ENCODE measurements at regions not wholly inside any gene's neighbourhood (a gene's known extent, or its start where the extent isn't known, plus 50 kb on each side); places are given as distances from the start of the nearest gene placed in this dataset.

DNA sequence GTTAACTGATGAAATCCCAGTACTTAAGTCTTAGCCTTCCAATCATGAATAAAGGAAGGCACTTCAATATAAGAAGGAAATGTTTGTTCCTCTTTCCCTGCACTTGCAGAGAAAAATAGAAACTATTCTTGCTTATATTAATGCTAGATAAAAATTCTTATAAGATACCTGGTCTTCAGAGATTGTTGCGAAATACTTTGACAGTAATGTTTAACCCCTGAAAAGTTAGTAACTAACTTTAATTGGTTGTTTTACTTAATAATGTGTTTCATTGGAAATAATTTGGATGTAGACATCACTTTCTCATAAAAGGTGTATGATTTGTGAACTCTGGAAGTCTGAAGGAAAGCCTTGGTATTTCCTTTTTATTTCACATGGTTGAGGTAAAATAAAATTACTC lies 294.2 kb upstream of the SYNCRIP start:
- TF ChIP-seq NKX3-1 (CRISPR knock-in tag; IDR thresholded peaks at IDR 0.05) (no peak), ATF7 (IDR thresholded peaks at IDR 0.05) (no peak), ATF7 (CRISPR knock-in tag; IDR thresholded peaks at IDR 0.05) (no peak), POGK (CRISPR knock-in tag; conservative IDR thresholded peaks at IDR 0.05) (no peak), TBP (CRISPR knock-in tag; IDR thresholded peaks at IDR 0.05) (no peak), ZNF30 (CRISPR knock-in tag; IDR thresholded peaks at IDR 0.05) (no peak), POLR2AphosphoS5 (IDR thresholded peaks at IDR 0.05; ENCODE audit: low read depth, low read length) (no peak), ZFP62 (CRISPR knock-in tag; IDR thresholded peaks at IDR 0.05) (no peak), ZNF207 (IDR thresholded peaks at IDR 0.05; ENCODE audit: borderline replicate concordance) (no peak)
- TF ChIP-seq, protein P1, sequence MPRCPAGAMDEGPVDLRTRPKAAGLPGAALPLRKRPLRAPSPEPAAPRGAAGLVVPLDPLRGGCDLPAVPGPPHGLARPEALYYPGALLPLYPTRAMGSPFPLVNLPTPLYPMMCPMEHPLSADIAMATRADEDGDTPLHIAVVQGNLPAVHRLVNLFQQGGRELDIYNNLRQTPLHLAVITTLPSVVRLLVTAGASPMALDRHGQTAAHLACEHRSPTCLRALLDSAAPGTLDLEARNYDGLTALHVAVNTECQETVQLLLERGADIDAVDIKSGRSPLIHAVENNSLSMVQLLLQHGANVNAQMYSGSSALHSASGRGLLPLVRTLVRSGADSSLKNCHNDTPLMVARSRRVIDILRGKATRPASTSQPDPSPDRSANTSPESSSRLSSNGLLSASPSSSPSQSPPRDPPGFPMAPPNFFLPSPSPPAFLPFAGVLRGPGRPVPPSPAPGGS (CRISPR knock-in tag; IDR thresholded peaks at IDR 0.05) = no peak
